ENCODE measurements at regions not wholly inside any gene's neighbourhood (a gene's known extent, or its start where the extent isn't known, plus 50 kb on each side); places are given as distances from the start of the nearest gene placed in this dataset.

GRCh38 chr16:86259499-86259898, 250.8 kb upstream of the FOXF1 start:
- Histone ChIP-seq H2AFZ (ENCODE audit: low read depth, low read length, poor library complexity, severe bottlenecking) (no peak overlapping the region), H3K9me3 (ENCODE audit: control insufficient read depth in 1 of 2, insufficient read depth in 1 of 2, low read depth in 1 of 2, low read length in 2 of 2) (no peaks in the 10 kb centered on the region), H3K4me1 (ENCODE audit: control insufficient read depth in 1 of 2, insufficient read depth in 2 of 2, low read length in 2 of 2) (no peaks in the 10 kb centered on the region), H3K4me2 (ENCODE audit: low read length) (no peak overlapping the region), H3K27me3 (ENCODE audit: insufficient read depth, low read length) (peaks cover 11% of the 10 kb centered on the region), H3K79me2 (ENCODE audit: insufficient read depth, low read length) (no peaks in the 10 kb centered on the region), H3K27ac (ENCODE audit: low read depth, low read length) (no peak overlapping the region), H3K36me3 (ENCODE audit: control insufficient read depth in 1 of 2, insufficient read depth in 2 of 2, low read length in 2 of 2) (no peaks in the 10 kb centered on the region), H4K20me1 (ENCODE audit: insufficient read depth) (no peaks in the 10 kb centered on the region), H3K9ac (ENCODE audit: low read length) (no peak overlapping the region), H3K4me3 (replicated peaks in 1 of 2; ENCODE audit: low read depth in 1 of 2, low read length in 2 of 2) (no peak overlapping the region), H3K9me2 (ENCODE audit: insufficient read depth) (no peaks in the 10 kb centered on the region)
- ChIA-PET POLR2A (no interaction called here), CTCF (no interaction called here), RAD21 (ENCODE audit: low non-redundant PET in 1 of 2, low total read pairs in 2 of 2, uncharacterized antibody in 2 of 2, unreplicated experiment in 2 of 2) (no interaction called here)
- DNase-seq (ENCODE audit: low read depth, low spot score) (no peak), ATAC-seq (no peak)
- BruUV-seq (replicated peaks): no TSS peak
- intact Hi-C loops (cut with micrococcal nuclease): no loop called here
- TF ChIP-seq CBX3 (IDR thresholded peaks at IDR 0.05; ENCODE audit: low read depth): no peak
- no peak for TF ChIP-seq SP1 (IDR thresholded peaks at IDR 0.05; ENCODE audit: low read depth)
- TF ChIP-seq CTCF (IDR thresholded peaks at IDR 0.05 in 2 of 3, conservative IDR thresholded peaks at IDR 0.05 in 1 of 3; ENCODE audit: borderline replicate concordance in 1 of 3, insufficient read depth in 1 of 3, low read depth in 2 of 3, low read length in 2 of 3): no peak
- no peak for TF ChIP-seq TCF7L2 (IDR thresholded peaks at IDR 0.05; ENCODE audit: borderline replicate concordance, extremely low read depth, insufficient read depth, insufficient read length)
- TF ChIP-seq CEBPB (IDR thresholded peaks at IDR 0.05; ENCODE audit: low read depth): no peak
- TF ChIP-seq YY1 (IDR thresholded peaks at IDR 0.05; ENCODE audit: extremely low read depth, insufficient replicate concordance, low read depth, low read length): no peak
- TF ChIP-seq POLR2A (IDR thresholded peaks at IDR 0.05; ENCODE audit: borderline replicate concordance, extremely low read depth, insufficient read depth, insufficient read length): no peak
- TF ChIP-seq EZH2phosphoT487 (IDR thresholded peaks at IDR 0.05; ENCODE audit: borderline replicate concordance): no peak
- TF ChIP-seq SRF (IDR thresholded peaks at IDR 0.05; ENCODE audit: low read depth): no peak
- TF ChIP-seq REST (IDR thresholded peaks at IDR 0.05; ENCODE audit: low read depth): no peak
- TF ChIP-seq ZFX (IDR thresholded peaks at IDR 0.05): no peak
- TF ChIP-seq SIN3A (IDR thresholded peaks at IDR 0.05; ENCODE audit: low read depth): no peak
- TF ChIP-seq MAX (IDR thresholded peaks at IDR 0.05): no peak
- no peak for TF ChIP-seq ZBTB33 (IDR thresholded peaks at IDR 0.05; ENCODE audit: extremely low read depth, insufficient replicate concordance, low read length)
- no peak for TF ChIP-seq EZH2 (IDR thresholded peaks at IDR 0.05)
- TF ChIP-seq RAD21 (IDR thresholded peaks at IDR 0.05; ENCODE audit: low read depth): no peak
- TF ChIP-seq FOSL1 (IDR thresholded peaks at IDR 0.05; ENCODE audit: low read depth): no peak
- TF ChIP-seq ZNF274 (IDR thresholded peaks at IDR 0.05; ENCODE audit: low read depth, low read length): no peak
- no peak for TF ChIP-seq POLR2AphosphoS5 (IDR thresholded peaks at IDR 0.05; ENCODE audit: low read depth, low read length)
